Astrocyte (in vitro differentiated cells and primary cell): ENCODE measurements at regions not wholly inside any gene's neighbourhood (a gene's known extent, or its start where the extent isn't known, plus 50 kb on each side); places are given as distances from the start of the nearest gene placed in this dataset.

ENCODE experiments used
- DNase-seq: peaks from one replicate; pipeline ENCODE4 v3.0.0-alpha.2; 2010; ENCODE audit warnings: low read depth
- FAIRE-seq: peaks from 2 replicates; lab custom pipeline; 2011; peaks lifted over from hg19 to GRCh38; lab: Jason Lieb, UNC
- H2AFZ ChIP-seq: 2 replicates; pipeline ENCODE4 v1.6.0; 2012; ENCODE audit warnings: low read depth, low read length, inconsistent platforms
- H3K27ac ChIP-seq: 2 replicates; pipeline ENCODE4 v1.5.1; 2011; ENCODE audit warnings: low read depth, low read length, inconsistent platforms
- H3K27me3 ChIP-seq: 2 replicates; pipeline ENCODE4 v1.6.0; 2011; ENCODE audit warnings: low read length, inconsistent platforms; ENCODE audit not compliant: insufficient read depth
- H3K36me3 ChIP-seq: 2 replicates; pipeline ENCODE4 v1.5.1; 2011; ENCODE audit warnings: low read length, inconsistent platforms; ENCODE audit not compliant: insufficient read depth
- H3K4me1 ChIP-seq: 2 replicates; pipeline ENCODE4 v1.5.1; 2011; ENCODE audit warnings: low read length, inconsistent platforms; ENCODE audit not compliant: insufficient read depth
- H3K4me2 ChIP-seq: 2 replicates; pipeline ENCODE4 v1.6.0; 2012; ENCODE audit warnings: low read length, inconsistent platforms
- H3K4me3 ChIP-seq: 2 replicates; pipeline ENCODE4 v1.5.1; 2011; ENCODE audit warnings: low read depth, mild to moderate bottlenecking, low read length, inconsistent platforms; ENCODE audit not compliant: insufficient read depth
- H3K79me2 ChIP-seq: 2 replicates; pipeline ENCODE4 v1.6.0; 2012; ENCODE audit warnings: mild to moderate bottlenecking, low read length, inconsistent platforms; ENCODE audit not compliant: insufficient read depth
- H3K9ac ChIP-seq: 2 replicates; pipeline ENCODE4 v1.6.0; 2012; ENCODE audit warnings: mild to moderate bottlenecking, low read length, inconsistent platforms
- H3K9me3 ChIP-seq: 2 replicates; pipeline ENCODE4 v1.5.1; 2012; ENCODE audit warnings: low read depth, mild to moderate bottlenecking, low read length, inconsistent platforms; ENCODE audit not compliant: insufficient read depth
- H4K20me1 ChIP-seq: 2 replicates; pipeline ENCODE4 v1.6.0; 2012; ENCODE audit warnings: low read length, inconsistent platforms; ENCODE audit not compliant: insufficient read depth
- H3K27ac Mint-ChIP-seq: one replicate; pipeline ENCODE4 v1.8.0; 2021; ENCODE audit warnings: mild to moderate bottlenecking, mixed read lengths; ENCODE audit not compliant: unreplicated experiment
- H3K27me3 Mint-ChIP-seq: one replicate; pipeline ENCODE4 v1.8.0; 2021; ENCODE audit warnings: low read depth, mixed read lengths; ENCODE audit not compliant: unreplicated experiment
- H3K36me3 Mint-ChIP-seq: one replicate; pipeline ENCODE4 v1.8.0; 2021; ENCODE audit warnings: low read depth, mixed read lengths; ENCODE audit not compliant: unreplicated experiment
- H3K4me1 Mint-ChIP-seq: one replicate; pipeline ENCODE4 v1.8.0; 2021; ENCODE audit warnings: low read depth, mixed read lengths; ENCODE audit not compliant: unreplicated experiment
- H3K4me3 Mint-ChIP-seq: one replicate; pipeline ENCODE4 v1.8.0; 2021; ENCODE audit warnings: mild to moderate bottlenecking, moderate library complexity, mixed read lengths; ENCODE audit not compliant: unreplicated experiment
- H3K9me3 Mint-ChIP-seq: one replicate; pipeline ENCODE4 v1.8.0; 2021; ENCODE audit warnings: mild to moderate bottlenecking, mixed read lengths; ENCODE audit not compliant: unreplicated experiment
- EZH2 ChIP-seq: IDR thresholded peaks from 2 replicates; pipeline ENCODE4 v1.6.1; 2012; ENCODE audit warnings: mild to moderate bottlenecking, low read length, inconsistent platforms; ENCODE audit not compliant: insufficient read depth
- TF ChIP-seq, protein P1 (sequence below): IDR thresholded peaks from 2 replicates; pipeline ENCODE4 v1.5.1; 2011; ENCODE audit warnings: low read depth, mild to moderate bottlenecking, inconsistent platforms, low read length, moderate library complexity; ENCODE audit not compliant: insufficient read depth

DNA sequence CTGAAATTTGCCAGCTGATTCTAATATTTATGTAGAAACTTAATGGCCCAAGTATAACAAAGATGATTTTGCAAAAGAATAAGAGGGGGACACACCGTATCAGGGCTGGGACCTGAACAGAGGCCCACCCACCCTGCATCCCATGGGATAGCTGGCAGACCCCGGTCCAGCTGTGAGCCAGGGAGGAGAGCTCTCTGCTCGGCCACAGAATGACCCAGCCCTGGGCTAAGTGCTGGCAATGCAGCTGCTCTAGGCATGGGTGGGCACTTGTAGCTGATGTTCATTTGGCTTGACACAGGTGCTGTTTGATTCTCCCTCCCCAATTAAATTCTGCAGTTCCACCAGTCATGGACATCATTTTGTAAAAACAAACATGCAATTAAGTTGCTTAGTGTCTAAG, 522.8 kb upstream of the RAB6C start:
- no peaks in the 10 kb centered on the region for H3K36me3 ChIP-seq
- no peaks in the 10 kb centered on the region for H3K4me1 Mint-ChIP-seq
- no peak overlapping the region for H3K27ac ChIP-seq
- H3K9me3 Mint-ChIP-seq, result no peaks in the 10 kb centered on the region
- H3K79me2 ChIP-seq, result no peaks in the 10 kb centered on the region
- H2AFZ ChIP-seq, result no peak overlapping the region
- H3K9ac ChIP-seq, result no peak overlapping the region
- peaks cover 11% of the 10 kb centered on the region for H3K27me3 Mint-ChIP-seq
- no peaks in the 10 kb centered on the region for H3K36me3 Mint-ChIP-seq
- H3K27ac Mint-ChIP-seq, result no peak overlapping the region
- H3K4me3 ChIP-seq, result no peak overlapping the region
- no peaks in the 10 kb centered on the region for H3K27me3 ChIP-seq
- H4K20me1 ChIP-seq, result no peaks in the 10 kb centered on the region
- no peak for TF ChIP-seq EZH2
- TF ChIP-seq, protein P1, sequence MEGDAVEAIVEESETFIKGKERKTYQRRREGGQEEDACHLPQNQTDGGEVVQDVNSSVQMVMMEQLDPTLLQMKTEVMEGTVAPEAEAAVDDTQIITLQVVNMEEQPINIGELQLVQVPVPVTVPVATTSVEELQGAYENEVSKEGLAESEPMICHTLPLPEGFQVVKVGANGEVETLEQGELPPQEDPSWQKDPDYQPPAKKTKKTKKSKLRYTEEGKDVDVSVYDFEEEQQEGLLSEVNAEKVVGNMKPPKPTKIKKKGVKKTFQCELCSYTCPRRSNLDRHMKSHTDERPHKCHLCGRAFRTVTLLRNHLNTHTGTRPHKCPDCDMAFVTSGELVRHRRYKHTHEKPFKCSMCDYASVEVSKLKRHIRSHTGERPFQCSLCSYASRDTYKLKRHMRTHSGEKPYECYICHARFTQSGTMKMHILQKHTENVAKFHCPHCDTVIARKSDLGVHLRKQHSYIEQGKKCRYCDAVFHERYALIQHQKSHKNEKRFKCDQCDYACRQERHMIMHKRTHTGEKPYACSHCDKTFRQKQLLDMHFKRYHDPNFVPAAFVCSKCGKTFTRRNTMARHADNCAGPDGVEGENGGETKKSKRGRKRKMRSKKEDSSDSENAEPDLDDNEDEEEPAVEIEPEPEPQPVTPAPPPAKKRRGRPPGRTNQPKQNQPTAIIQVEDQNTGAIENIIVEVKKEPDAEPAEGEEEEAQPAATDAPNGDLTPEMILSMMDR, result no peak
- H3K4me1 ChIP-seq, result no peaks in the 10 kb centered on the region
- FAIRE-seq (no peak), DNase-seq (no peak)
- no peak overlapping the region for H3K4me3 Mint-ChIP-seq
- H3K4me2 ChIP-seq, result no peak overlapping the region
- H3K9me3 ChIP-seq, result peaks cover 5% of the 10 kb centered on the region

DNA sequence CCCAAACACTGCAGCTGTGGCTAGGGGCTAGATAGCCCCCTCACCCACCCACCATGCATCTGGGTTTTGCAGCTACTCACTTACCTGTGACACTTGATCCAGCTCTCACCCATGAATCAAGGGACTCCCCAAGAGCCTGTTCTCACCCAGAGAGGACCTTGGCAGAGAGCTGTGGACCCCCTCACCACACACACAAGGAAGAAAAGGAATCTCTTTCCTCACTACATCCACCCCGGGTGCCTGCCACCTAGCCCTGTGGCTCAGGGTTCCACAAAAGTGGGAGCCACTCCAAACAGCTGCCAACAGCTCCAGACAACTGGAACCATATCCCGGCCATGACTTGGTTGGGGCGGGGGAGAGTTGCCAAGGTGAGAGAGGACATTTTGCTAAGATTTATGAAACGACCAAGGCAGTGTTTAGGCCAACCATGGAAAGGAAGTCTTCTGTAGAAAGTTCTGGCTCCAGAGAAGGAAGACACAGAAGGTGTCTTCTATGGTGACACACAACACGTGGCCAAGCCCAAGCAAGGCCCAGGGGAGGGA, 522.1 kb upstream of the RAB6C start:
- FAIRE-seq, result no peak
- Mint-ChIP-seq H3K36me3 (no peaks in the 10 kb centered on the region), H3K9me3 (no peaks in the 10 kb centered on the region), H3K4me3 (no peak overlapping the region), H3K27ac (no peak overlapping the region), H3K4me1 (no peaks in the 10 kb centered on the region), H3K27me3 (peaks cover 11% of the 10 kb centered on the region)
- Histone ChIP-seq H3K36me3 (no peaks in the 10 kb centered on the region), H3K9me3 (peaks cover 5% of the 10 kb centered on the region), H3K27me3 (no peaks in the 10 kb centered on the region), H3K4me2 (no peak overlapping the region), H3K4me3 (no peak overlapping the region), H3K9ac (no peak overlapping the region), H4K20me1 (no peaks in the 10 kb centered on the region), H2AFZ (no peak overlapping the region), H3K4me1 (no peaks in the 10 kb centered on the region), H3K79me2 (no peaks in the 10 kb centered on the region), H3K27ac (no peak overlapping the region)
- no peak for DNase-seq
- TF ChIP-seq EZH2, result no peak
- TF ChIP-seq, protein P1, result no peak

DNA sequence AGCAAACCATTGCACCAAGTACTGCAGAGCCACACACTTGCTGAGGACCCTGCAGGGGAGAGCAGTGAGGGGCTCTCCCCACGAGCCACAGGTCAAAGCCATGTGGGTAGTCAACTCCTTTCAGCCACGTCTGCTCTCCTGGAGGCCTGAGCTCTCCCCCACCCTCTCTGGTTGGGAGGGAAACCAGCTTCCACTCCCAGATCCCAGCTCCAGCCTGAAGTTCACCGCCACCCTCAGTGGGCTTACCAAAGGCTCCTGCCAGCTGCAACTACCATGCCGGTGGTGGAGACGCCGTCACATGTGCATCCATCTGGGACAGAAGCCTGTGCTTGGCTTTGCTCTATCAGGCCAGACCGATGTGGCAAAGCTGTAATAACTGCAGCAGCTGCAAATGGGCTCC, 521.5 kb upstream of the RAB6C start:
- no peak overlapping the region for H3K4me3 ChIP-seq
- Mint-ChIP-seq H3K27me3 (peaks cover 11% of the 10 kb centered on the region), H3K9me3 (no peaks in the 10 kb centered on the region), H3K36me3 (no peaks in the 10 kb centered on the region), H3K4me1 (no peaks in the 10 kb centered on the region), H3K27ac (no peak overlapping the region), H3K4me3 (no peak overlapping the region)
- H3K36me3 ChIP-seq, result no peaks in the 10 kb centered on the region
- FAIRE-seq (no peak), DNase-seq (no peak)
- H3K4me2 ChIP-seq, result no peak overlapping the region
- no peak overlapping the region for H3K9ac ChIP-seq
- peaks cover 5% of the 10 kb centered on the region for H3K9me3 ChIP-seq
- TF ChIP-seq EZH2, result no peak
- TF ChIP-seq, protein P1, result no peak
- H4K20me1 ChIP-seq, result no peaks in the 10 kb centered on the region
- H3K27me3 ChIP-seq, result no peaks in the 10 kb centered on the region
- no peak overlapping the region for H2AFZ ChIP-seq
- no peaks in the 10 kb centered on the region for H3K4me1 ChIP-seq
- H3K27ac ChIP-seq, result no peak overlapping the region
- no peaks in the 10 kb centered on the region for H3K79me2 ChIP-seq
